ENCODE measurements at regions not wholly inside any gene's neighbourhood (a gene's known extent, or its start where the extent isn't known, plus 50 kb on each side); places are given as distances from the start of the nearest gene placed in this dataset.

DNA sequence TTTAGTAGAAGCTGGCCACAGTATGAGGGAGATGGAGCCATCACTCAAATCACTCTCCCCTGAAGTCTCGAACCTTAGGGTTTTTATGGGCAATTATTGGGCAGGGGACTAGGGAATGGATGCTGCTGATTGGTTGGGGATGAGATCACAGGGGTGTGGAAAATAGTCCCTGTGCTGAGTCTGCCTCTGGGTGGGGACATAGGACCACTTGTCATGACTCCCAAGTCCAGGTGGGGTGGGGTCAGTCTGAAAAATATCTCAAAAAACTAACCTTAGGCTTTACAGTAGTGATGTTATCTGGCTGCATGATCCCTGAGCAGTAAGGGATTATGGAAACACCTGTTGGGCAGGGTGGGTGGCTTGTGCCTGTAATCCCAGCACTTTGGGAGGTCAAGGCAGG lies 98.6 kb downstream of the XRCC2 start:
- POLR2A ChIA-PET (ENCODE audit: unreplicated experiment): no interaction called here
- CTCF ChIA-PET: interaction anchor here (0.6 kb wide), 2 partner anchors 19 to 140 kb away, joined by 3 read pairs; no protein-coding TSS in a partner anchor

More for the DNA sequence above, 98.6 kb downstream of the XRCC2 start:
- intact Hi-C loops (cut with micrococcal nuclease) (no loop called here), in situ Hi-C loops (cut with MboI; ENCODE audit: low sequenced_read_pairs) (no loop called here), dilution Hi-C loops (cut with HindIII; ENCODE audit: low sequenced_read_pairs, unreplicated experiment) (no loop called here)
- Histone ChIP-seq H2AK9ac (replicated peaks; ENCODE audit: low read depth, low read length, poor library complexity) (no peak overlapping the region), H4K20me1 (ENCODE audit: insufficient read depth, low read length) (no peaks in the 10 kb centered on the region), H2BK5ac (ENCODE audit: low read depth, low read length, poor library complexity, severe bottlenecking) (no peak overlapping the region), H3K4me3 (ENCODE audit: insufficient read depth, low read depth, low read length) (no peak overlapping the region), H3K27me3 (ENCODE audit: control insufficient read depth, insufficient read depth, low read length) (no peaks in the 10 kb centered on the region; the same call in 1 of the 2 replicates), H3K56ac (ENCODE audit: extremely low read depth, insufficient read depth, low read length) (no peak overlapping the region), H3K4ac (ENCODE audit: low read depth, low read length) (no peak overlapping the region), H2AFZ (replicated peaks; ENCODE audit: low read length, poor library complexity) (no peak overlapping the region), H3K27ac (ENCODE audit: insufficient read depth, low read length) (no peak overlapping the region), H2BK20ac (ENCODE audit: low read depth, low read length) (no peak overlapping the region), H4K8ac (ENCODE audit: low read depth in 2 of 2, low read length in 2 of 2) (no peak overlapping the region), H2BK120ac (ENCODE audit: low read depth, low read length) (no peak overlapping the region), H3K23ac (ENCODE audit: low read depth, low read length) (no peak overlapping the region), H3K9me1 (ENCODE audit: insufficient read depth, low read length) (no peaks in the 10 kb centered on the region), H2AK5ac (ENCODE audit: low read depth, low read length) (no peak overlapping the region), H3K9ac (ENCODE audit: low read depth, low read length) (no peak overlapping the region), H3K9me3 (ENCODE audit: control insufficient read depth, insufficient read depth, low read length) (no peaks in the 10 kb centered on the region), H3K36me3 (ENCODE audit: control insufficient read depth, insufficient read depth, low read length) (no peaks in the 10 kb centered on the region), H4K5ac (ENCODE audit: low read depth, low read length) (no peak overlapping the region), H3K79me1 (ENCODE audit: low read depth in 1 of 2, low read length in 2 of 2) (no peaks in the 10 kb centered on the region), H2BK15ac (ENCODE audit: low read depth, low read length) (no peak overlapping the region), H3K4me1 (ENCODE audit: control insufficient read depth, insufficient read depth, low read length) (no peaks in the 10 kb centered on the region), H3K18ac (ENCODE audit: low read depth, low read length) (no peak overlapping the region), H4K91ac (ENCODE audit: insufficient read depth, low read depth, low read length) (no peak overlapping the region), H3K4me2 (ENCODE audit: low read depth, low read length) (no peak overlapping the region), H3K14ac (replicated peaks; ENCODE audit: low read depth, low read length) (no peak overlapping the region)
- DNase-seq: no peak
- no TSS peak for BruUV-seq (replicated peaks)
- no peak for ATAC-seq (ENCODE audit: low read depth)
- TF ChIP-seq MAFK (IDR thresholded peaks at IDR 0.05; ENCODE audit: low read depth, low read length) (no peak), RCOR1 (IDR thresholded peaks at IDR 0.05; ENCODE audit: insufficient replicate concordance, low read length) (no peak), RFX5 (IDR thresholded peaks at IDR 0.05; ENCODE audit: low read depth, low read length) (no peak)
- WGBS, 2 experiments (ENCODE audit: extremely low coverage in 2 of 2, insufficient read length in 1 of 2): no CpG with 5 or more reads among the region's 1 CpG
